Chondrocyte (in vitro differentiated cells): ENCODE measurements at regions not wholly inside any gene's neighbourhood (a gene's known extent, or its start where the extent isn't known, plus 50 kb on each side); places are given as distances from the start of the nearest gene placed in this dataset.
"Not testable (repeated sequence)": the region's sequence is repeated elsewhere in the genome, so short reads cannot be mapped to it uniquely, and the experiment has no call there.

ENCODE experiments used
- DNase-seq: peaks from one replicate; pipeline ENCODE4 v3.0.0; 2021; ENCODE audit warnings: mixed read lengths, low spot score
- H3K27ac Mint-ChIP-seq: one replicate; pipeline ENCODE4 v1.8.0; 2021; ENCODE audit warnings: mild to moderate bottlenecking, moderate library complexity, mixed read lengths; ENCODE audit not compliant: unreplicated experiment
- H3K27me3 Mint-ChIP-seq: 2 replicates; pipeline ENCODE4 v1.8.0; 2021; ENCODE audit warnings: low read depth, mixed read lengths
- H3K36me3 Mint-ChIP-seq: 2 replicates; pipeline ENCODE4 v1.8.0; 2021; ENCODE audit warnings: low read depth, mixed read lengths
- H3K4me1 Mint-ChIP-seq: 2 replicates; pipeline ENCODE4 v1.8.0; 2021; ENCODE audit warnings: low read depth, mild to moderate bottlenecking, mixed read lengths
- H3K4me3 Mint-ChIP-seq: one replicate; pipeline ENCODE4 v1.8.0; 2021; ENCODE audit warnings: mild to moderate bottlenecking, moderate library complexity, mixed read lengths; ENCODE audit not compliant: unreplicated experiment
- H3K9me3 Mint-ChIP-seq: 2 replicates; pipeline ENCODE4 v1.8.0; 2021; ENCODE audit warnings: low read depth, mixed read lengths

DNA sequence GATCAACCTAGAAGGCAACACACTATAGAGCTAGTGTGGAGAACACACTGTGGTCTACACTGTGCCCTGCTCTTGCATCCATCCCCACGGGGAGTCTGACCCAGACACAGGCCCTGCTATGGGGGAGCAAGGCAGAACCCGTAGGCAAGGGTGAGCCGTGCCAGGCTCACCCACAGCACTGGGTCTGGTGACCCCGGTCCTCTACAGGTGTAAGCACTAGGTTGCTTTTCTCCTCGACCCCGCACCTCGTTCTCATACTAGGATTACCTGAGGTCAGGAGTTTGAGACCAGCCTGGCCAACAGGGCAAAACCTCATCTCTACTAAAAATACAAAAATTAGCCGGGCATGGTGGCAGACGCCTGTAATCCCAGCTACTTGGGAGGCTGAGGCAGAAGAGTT lies 286.0 kb downstream of the GOLGA6L6 start:
- H3K27ac Mint-ChIP-seq, H3K4me1 Mint-ChIP-seq, H3K27me3 Mint-ChIP-seq, H3K36me3 Mint-ChIP-seq, H3K4me3 Mint-ChIP-seq: not testable (repeated sequence)
- peaks cover 44% of the 10 kb centered on the region for H3K9me3 Mint-ChIP-seq
- peak; percentile 97 for DNase-seq

DNA sequence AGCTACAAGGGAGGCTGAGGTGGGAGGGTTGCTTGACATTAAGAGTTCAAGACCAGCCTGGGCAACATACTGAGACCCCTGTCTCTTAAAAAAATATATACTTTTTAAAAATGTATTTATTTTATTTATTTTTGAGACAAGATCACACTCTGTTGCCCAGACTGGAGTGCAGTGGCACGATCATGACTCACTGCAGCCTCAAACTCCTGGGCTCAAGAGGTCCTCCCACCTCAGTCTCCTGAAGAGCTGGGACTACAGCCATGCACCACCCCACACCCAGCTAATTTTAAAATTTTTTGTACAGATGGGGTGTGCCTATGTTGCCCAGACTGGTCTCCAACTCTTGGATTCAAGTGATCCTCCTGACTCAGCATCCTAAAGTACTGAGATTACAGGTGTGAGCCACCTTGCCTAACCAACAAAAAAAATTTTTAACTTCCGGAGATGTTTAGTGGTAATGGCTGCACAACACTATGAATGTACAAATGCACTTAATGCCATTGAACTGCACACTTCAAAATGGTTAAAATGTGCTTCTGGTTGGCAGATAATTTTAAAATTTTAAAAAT lies 288.5 kb downstream of the GOLGA6L6 start:
- H3K4me3 Mint-ChIP-seq, H3K36me3 Mint-ChIP-seq, H3K27ac Mint-ChIP-seq, H3K27me3 Mint-ChIP-seq, H3K4me1 Mint-ChIP-seq: not testable (repeated sequence)
- DNase-seq: peak; percentile 66
- peaks cover 47% of the 10 kb centered on the region for H3K9me3 Mint-ChIP-seq

- peak; percentile 75 for DNase-seq
- H3K4me1 Mint-ChIP-seq, H3K4me3 Mint-ChIP-seq, H3K27me3 Mint-ChIP-seq, H3K36me3 Mint-ChIP-seq, H3K27ac Mint-ChIP-seq: not testable (repeated sequence)
- H3K9me3 Mint-ChIP-seq: peaks cover 45% of the 10 kb centered on the region
These were observed 289.6 kb downstream of the GOLGA6L6 start for GRCh38 chr15:20252040-20252439.

DNA sequence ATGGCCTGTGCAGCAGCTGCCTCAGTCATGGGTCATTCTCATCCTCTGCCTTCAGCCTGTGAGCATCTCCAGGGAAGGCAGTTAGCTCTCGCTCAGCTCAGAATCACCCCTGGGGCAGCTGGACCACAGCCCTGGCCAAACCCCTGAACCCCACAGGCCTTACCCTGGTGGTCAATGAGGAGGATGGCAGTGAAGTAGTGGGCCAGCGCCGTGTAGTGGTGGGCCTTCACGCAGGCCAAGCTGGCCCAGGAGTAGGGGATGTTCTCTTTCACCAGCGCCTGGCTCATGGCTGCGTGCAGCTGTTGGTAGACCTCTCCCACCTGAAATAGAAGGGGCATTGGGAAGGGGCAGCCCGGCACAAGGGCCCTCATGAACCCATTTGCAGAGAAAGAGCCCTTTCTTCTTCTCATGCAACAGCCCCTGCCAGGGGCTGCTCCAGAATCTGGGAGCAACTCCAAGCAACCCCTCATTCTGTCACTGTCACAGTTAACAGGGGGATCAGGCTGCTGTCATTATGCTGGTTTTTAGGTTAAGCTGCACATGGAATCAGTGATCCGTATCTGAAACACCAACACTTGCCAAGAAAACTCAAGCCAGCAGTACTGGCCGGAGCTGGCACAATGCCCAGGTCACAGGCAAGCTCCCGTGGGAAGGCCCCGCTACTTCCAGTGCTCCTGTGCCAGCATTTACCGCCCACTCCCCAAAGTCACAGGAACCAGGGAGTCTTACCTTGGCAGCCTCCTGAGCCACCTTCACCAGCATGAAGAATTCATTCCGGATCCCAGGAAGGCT lies 290.2 kb downstream of the GOLGA6L6 start:
- DNase-seq: peak; percentile 95
- H3K9me3 Mint-ChIP-seq: peaks cover 42% of the 10 kb centered on the region
- not testable (repeated sequence) for H3K4me3 Mint-ChIP-seq, H3K27ac Mint-ChIP-seq, H3K27me3 Mint-ChIP-seq, H3K36me3 Mint-ChIP-seq, H3K4me1 Mint-ChIP-seq

DNA sequence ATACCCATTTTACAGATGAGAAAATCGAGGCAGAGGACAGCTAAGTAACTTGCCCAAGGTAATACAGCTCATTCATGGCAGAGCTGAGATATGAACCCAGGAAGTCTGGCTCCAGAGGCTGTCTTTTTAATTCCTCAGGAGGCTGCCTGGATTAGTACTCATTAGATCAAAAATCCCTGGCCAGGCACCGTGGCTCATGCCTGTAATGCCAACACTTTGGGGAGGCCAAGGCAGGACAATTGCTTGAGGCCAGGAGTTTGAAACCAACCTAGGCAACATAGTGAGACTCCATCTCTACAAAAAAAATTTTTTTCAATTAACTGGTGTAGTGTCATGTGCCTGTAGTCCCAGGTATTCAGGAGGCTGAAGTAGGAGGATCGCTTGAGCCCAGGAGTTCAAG lies 291.4 kb downstream of the GOLGA6L6 start:
- not testable (repeated sequence) for H3K27me3 Mint-ChIP-seq, H3K36me3 Mint-ChIP-seq, H3K27ac Mint-ChIP-seq, H3K4me3 Mint-ChIP-seq, H3K4me1 Mint-ChIP-seq
- peak; percentile 95 for DNase-seq
- H3K9me3 Mint-ChIP-seq: peaks cover 38% of the 10 kb centered on the region

DNA sequence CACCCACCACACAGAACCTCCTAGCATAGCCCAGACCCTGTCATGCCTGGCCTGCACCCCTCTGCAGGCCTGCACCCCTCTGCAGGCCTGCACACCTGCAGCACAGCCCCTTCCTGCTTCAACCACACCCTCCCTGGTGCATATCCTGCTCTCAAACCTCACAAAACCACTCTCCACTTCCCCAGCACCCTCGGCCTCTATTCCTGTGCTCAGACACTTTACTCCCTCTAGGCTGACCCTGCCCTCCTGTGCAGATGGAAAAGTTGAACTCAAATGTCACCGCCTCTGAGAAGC lies 292.0 kb downstream of the GOLGA6L6 start:
- peak; percentile 95 for DNase-seq
- not testable (repeated sequence) for H3K4me3 Mint-ChIP-seq, H3K4me1 Mint-ChIP-seq, H3K36me3 Mint-ChIP-seq, H3K27me3 Mint-ChIP-seq, H3K27ac Mint-ChIP-seq
- peaks cover 35% of the 10 kb centered on the region for H3K9me3 Mint-ChIP-seq

- H3K27ac Mint-ChIP-seq, H3K27me3 Mint-ChIP-seq, DNase-seq, H3K4me1 Mint-ChIP-seq, H3K4me3 Mint-ChIP-seq, H3K36me3 Mint-ChIP-seq: not testable (repeated sequence)
- H3K9me3 Mint-ChIP-seq: peaks cover 38% of the 10 kb centered on the region
These were observed 293.2 kb downstream of the GOLGA6L6 start for GRCh38 chr15:20248434-20248833.

- not testable (repeated sequence) for H3K27me3 Mint-ChIP-seq, DNase-seq, H3K27ac Mint-ChIP-seq, H3K4me1 Mint-ChIP-seq, H3K36me3 Mint-ChIP-seq, H3K4me3 Mint-ChIP-seq
- peaks cover 36% of the 10 kb centered on the region for H3K9me3 Mint-ChIP-seq
These were observed 294.5 kb downstream of the GOLGA6L6 start for GRCh38 chr15:20247137-20247536.

GRCh38 chr15:20246624-20247023 lies 295.0 kb downstream of the GOLGA6L6 start:
- H3K4me1 Mint-ChIP-seq, H3K27ac Mint-ChIP-seq, H3K36me3 Mint-ChIP-seq, H3K27me3 Mint-ChIP-seq, H3K4me3 Mint-ChIP-seq, DNase-seq: not testable (repeated sequence)
- peaks cover 33% of the 10 kb centered on the region for H3K9me3 Mint-ChIP-seq

- not testable (repeated sequence) for H3K4me3 Mint-ChIP-seq, H3K27ac Mint-ChIP-seq, H3K36me3 Mint-ChIP-seq, H3K27me3 Mint-ChIP-seq, DNase-seq, H3K4me1 Mint-ChIP-seq
- peaks cover 29% of the 10 kb centered on the region for H3K9me3 Mint-ChIP-seq
These were observed 295.7 kb downstream of the GOLGA6L6 start for GRCh38 chr15:20245856-20246255.

DNA sequence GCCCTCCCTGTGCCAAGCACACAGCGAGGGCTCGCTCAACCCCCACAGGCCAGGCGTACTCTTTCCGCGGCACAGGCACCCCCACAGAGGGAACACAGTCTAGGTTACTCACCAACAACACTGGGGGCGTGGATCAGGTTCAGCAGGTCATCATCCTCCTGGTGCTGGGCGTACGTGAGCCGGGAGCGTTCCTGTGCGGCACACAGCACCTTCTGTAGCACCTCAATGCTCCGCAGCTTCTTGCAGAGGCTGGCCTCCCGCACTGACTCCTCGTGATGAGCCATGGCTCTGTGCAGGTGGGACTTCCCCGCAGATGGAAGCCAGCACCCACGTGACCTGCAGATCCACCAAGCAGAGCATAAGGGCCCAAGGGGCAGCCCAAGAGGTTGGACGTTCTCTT lies 296.8 kb downstream of the GOLGA6L6 start:
- not testable (repeated sequence) for H3K4me3 Mint-ChIP-seq, H3K27ac Mint-ChIP-seq, H3K36me3 Mint-ChIP-seq, H3K4me1 Mint-ChIP-seq, H3K27me3 Mint-ChIP-seq
- peaks cover 27% of the 10 kb centered on the region for H3K9me3 Mint-ChIP-seq
- peak; percentile 100 for DNase-seq

GRCh38 chr15:20243486-20244240 lies 297.9 kb downstream of the GOLGA6L6 start:
- H3K36me3 Mint-ChIP-seq, H3K4me1 Mint-ChIP-seq, H3K4me3 Mint-ChIP-seq, DNase-seq, H3K27me3 Mint-ChIP-seq, H3K27ac Mint-ChIP-seq: not testable (repeated sequence)
- H3K9me3 Mint-ChIP-seq: peaks cover 18% of the 10 kb centered on the region
